SJSA1 (cell line): ENCODE measurements at regions not wholly inside any gene's neighbourhood (a gene's known extent, or its start where the extent isn't known, plus 50 kb on each side); places are given as distances from the start of the nearest gene placed in this dataset.

Source experiments
- DNase-seq, 2 experiments: peaks; one replicate each; pipeline ENCODE4 v3.0.0-alpha.2; 2015 to 2020; ENCODE audit warnings: low spot score in 2 of 2, low read depth in 1 of 2
- H3K27ac ChIP-seq: fragments of 250-450 bp; sonication (Bioruptor Pico); 2 replicates; pipeline ENCODE4 v1.5.1; 2020; ENCODE audit warnings: mild to moderate bottlenecking, moderate library complexity
- H3K27me3 ChIP-seq: fragments of 250-450 bp; sonication (Bioruptor Pico); replicated peaks from 2 replicates; pipeline ENCODE4 v1.5.1; 2020; ENCODE audit warnings: mild to moderate bottlenecking, moderate library complexity
- H3K36me3 ChIP-seq: fragments of 250-450 bp; sonication (Bioruptor Pico); 2 replicates; pipeline ENCODE4 v1.5.1; 2020; ENCODE audit warnings: mild to moderate bottlenecking
- H3K4me1 ChIP-seq: fragments of 250-450 bp; sonication (Bioruptor Pico); replicated peaks from 2 replicates; pipeline ENCODE4 v1.6.1; 2021; ENCODE audit warnings: mild to moderate bottlenecking
- H3K4me3 ChIP-seq: fragments of 250-450 bp; sonication (Bioruptor Pico); 2 replicates; pipeline ENCODE4 v1.5.1; 2020; ENCODE audit warnings: mild to moderate bottlenecking
- H3K9me3 ChIP-seq: fragments of 250-450 bp; sonication (Bioruptor Pico); replicated peaks from 2 replicates; pipeline ENCODE4 v1.5.1; 2020; ENCODE audit warnings: mild to moderate bottlenecking

GRCh38 chr3:36603423-36603822 lies 160.9 kb downstream of the DCLK3 start:
- no peaks in the 10 kb centered on the region for H3K27me3 ChIP-seq
- H3K27ac ChIP-seq = no peak overlapping the region
- no peaks in the 10 kb centered on the region for H3K4me1 ChIP-seq
- H3K9me3 ChIP-seq = no peaks in the 10 kb centered on the region
- DNase-seq = no peak
- H3K4me3 ChIP-seq = no peak overlapping the region
- no peaks in the 10 kb centered on the region for H3K36me3 ChIP-seq

GRCh38 chr3:36600404-36600803 lies 163.9 kb downstream of the DCLK3 start:
- H3K9me3 ChIP-seq = no peaks in the 10 kb centered on the region

More at GRCh38 chr3:36600404-36600803, 163.9 kb downstream of the DCLK3 start:
- Histone ChIP-seq H3K27me3 (no peaks in the 10 kb centered on the region), H3K4me3 (no peak overlapping the region), H3K4me1 (no peaks in the 10 kb centered on the region), H3K27ac (no peak overlapping the region), H3K36me3 (no peaks in the 10 kb centered on the region)
- no peak for DNase-seq
